ENCODE measurements at regions not wholly inside any gene's neighbourhood (a gene's known extent, or its start where the extent isn't known, plus 50 kb on each side); places are given as distances from the start of the nearest gene placed in this dataset.

GRCh38 chr18:39801848-39802247 is 2153.2 kb upstream of the PIK3C3 start:
- no peak for DNase-seq (ENCODE audit: low read depth)

GRCh38 chr18:39801010-39801409 is 2154.0 kb upstream of the PIK3C3 start:
- DNase-seq (ENCODE audit: low read depth) = no peak

GRCh38 chr18:39799006-39799405 is 2156.0 kb upstream of the PIK3C3 start:
- no peak for DNase-seq (ENCODE audit: low read depth)

GRCh38 chr18:39796393-39796792 is 2158.6 kb upstream of the PIK3C3 start:
- no peak for DNase-seq (ENCODE audit: low read depth)

GRCh38 chr18:39795350-39795749 is 2159.7 kb upstream of the PIK3C3 start:
- no peak for DNase-seq (ENCODE audit: low read depth)

- DNase-seq (ENCODE audit: low read depth) = no peak
Measured at GRCh38 chr18:39793609-39794008, 2161.4 kb upstream of the PIK3C3 start.

- DNase-seq (ENCODE audit: low read depth) = no peak
Measured at GRCh38 chr18:39788383-39788782, 2166.7 kb upstream of the PIK3C3 start.

- no peak for DNase-seq (ENCODE audit: low read depth)
Measured at GRCh38 chr18:39786477-39786876, 2168.6 kb upstream of the PIK3C3 start.

GRCh38 chr18:39784541-39784940 is 2170.5 kb upstream of the PIK3C3 start:
- DNase-seq (ENCODE audit: low read depth) = no peak

GRCh38 chr18:39781565-39781964 is 2173.5 kb upstream of the PIK3C3 start:
- no peak for DNase-seq (ENCODE audit: low read depth)

- DNase-seq (ENCODE audit: low read depth) = no peak
Measured at GRCh38 chr18:39780774-39781173, 2174.3 kb upstream of the PIK3C3 start.

- DNase-seq (ENCODE audit: low read depth) = no peak
Measured at GRCh38 chr18:39779926-39780325, 2175.1 kb upstream of the PIK3C3 start.

- DNase-seq (ENCODE audit: low read depth) = no peak
Measured at GRCh38 chr18:39776766-39777165, 2178.3 kb upstream of the PIK3C3 start.

GRCh38 chr18:39774957-39775598 is 2180.0 kb upstream of the PIK3C3 start:
- DNase-seq (ENCODE audit: low read depth) = no peak

GRCh38 chr18:39773646-39774045 is 2181.4 kb upstream of the PIK3C3 start:
- no peak for DNase-seq (ENCODE audit: low read depth)

- no peak for DNase-seq (ENCODE audit: low read depth)
Measured at GRCh38 chr18:39772155-39772919, 2182.7 kb upstream of the PIK3C3 start.

- DNase-seq (ENCODE audit: low read depth) = no peak
Measured at GRCh38 chr18:39770399-39770798, 2184.6 kb upstream of the PIK3C3 start.

GRCh38 chr18:39764873-39765272 is 2190.2 kb upstream of the PIK3C3 start:
- no peak for DNase-seq (ENCODE audit: low read depth)

- DNase-seq (ENCODE audit: low read depth) = no peak
Measured at GRCh38 chr18:39761273-39761672, 2193.8 kb upstream of the PIK3C3 start.

GRCh38 chr18:39759926-39760325 is 2194.3 kb upstream of the CELF4 start:
- DNase-seq (ENCODE audit: low read depth) = no peak

- no peak for DNase-seq (ENCODE audit: low read depth)
Measured at GRCh38 chr18:39753178-39753577, 2187.6 kb upstream of the CELF4 start.

GRCh38 chr18:39752351-39752750 is 2186.8 kb upstream of the CELF4 start:
- no peak for DNase-seq (ENCODE audit: low read depth)

- DNase-seq (ENCODE audit: low read depth) = no peak
Measured at GRCh38 chr18:39751921-39752320, 2186.3 kb upstream of the CELF4 start.

- no peak for DNase-seq (ENCODE audit: low read depth)
Measured at GRCh38 chr18:39751161-39751560, 2185.6 kb upstream of the CELF4 start.
